ENCODE measurements at regions not wholly inside any gene's neighbourhood (a gene's known extent, or its start where the extent isn't known, plus 50 kb on each side); places are given as distances from the start of the nearest gene placed in this dataset.

DNA sequence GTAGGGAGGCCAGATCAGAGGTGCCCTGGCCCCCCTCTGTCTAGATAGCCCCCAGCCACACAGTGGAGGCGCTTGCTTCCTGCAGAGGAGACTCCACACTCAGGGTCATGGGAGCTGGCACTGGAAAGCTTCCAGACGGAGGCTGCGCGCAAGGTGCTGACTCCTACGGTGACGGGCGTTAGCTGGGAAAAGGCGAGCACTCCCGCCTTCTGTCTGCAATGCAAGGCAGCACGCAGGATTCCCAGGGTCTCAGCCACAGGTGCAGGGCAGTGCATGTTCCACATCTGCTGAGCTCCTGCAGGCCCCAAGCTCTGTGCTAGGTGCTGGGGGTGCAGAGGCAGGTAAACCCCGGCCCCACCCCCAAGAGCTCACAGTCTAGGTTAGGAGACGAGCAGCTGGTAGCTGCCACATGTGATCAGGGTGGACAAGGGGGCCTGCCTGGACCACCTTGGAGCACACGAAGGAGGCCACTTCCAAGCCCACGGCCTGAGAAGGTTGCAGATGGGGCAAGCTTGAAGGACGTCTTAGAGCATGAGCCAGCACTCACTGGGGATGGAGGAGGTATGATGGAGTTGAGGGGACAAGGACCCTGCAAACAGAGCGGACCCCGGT is 310.9 kb upstream of the DIO3 start:
- no peaks in the 10 kb centered on the region; a peak in 1 of 4 replicates for H3K4me1 ChIP-seq (ENCODE audit: control insufficient read depth in 1 of 2, insufficient read depth in 2 of 2, low read depth in 1 of 2, low read length in 1 of 2)
- H4K20me1 ChIP-seq (ENCODE audit: insufficient read depth), result no peaks in the 10 kb centered on the region
- H3K4me3 ChIP-seq (ENCODE audit: low read depth in 2 of 2, low read length in 1 of 2), result no peak overlapping the region
- CTCF ChIA-PET, result no interaction called here
- no peaks in the 10 kb centered on the region for H3F3A ChIP-seq (replicated peaks; ENCODE audit: insufficient read depth)
- no peaks in the 10 kb centered on the region for H3K27me3 ChIP-seq (ENCODE audit: insufficient read depth)
- H2AFZ ChIP-seq (ENCODE audit: low read depth), result no peak overlapping the region
- POLR2A ChIA-PET, result interaction anchor here (0.6 kb wide), 1 partner anchor 313 kb away, joined by 3 read pairs; no protein-coding TSS in a partner anchor
- WGBS (ENCODE audit: low lambda C conversion rate), result 58% methylated on average over 16 of the region's 17 CpGs
- H3K27ac ChIP-seq (ENCODE audit: low read depth in 2 of 2, low read length in 1 of 2), result no peak overlapping the region
- H3K79me2 ChIP-seq (ENCODE audit: insufficient read depth), result no peaks in the 10 kb centered on the region
- no peak overlapping the region for H3K4me2 ChIP-seq
- peak; percentile 24 for DNase-seq
- no peaks in the 10 kb centered on the region for H3K9me3 ChIP-seq
- no peak for TF ChIP-seq RAD21 (IDR thresholded peaks at IDR 0.05; ENCODE audit: low read length)
- H3K36me3 ChIP-seq (replicated peaks in 1 of 2; ENCODE audit: control insufficient read depth in 1 of 2, insufficient read depth in 2 of 2, low read length in 1 of 2), result no peaks in the 10 kb centered on the region
- H3K9me2 ChIP-seq, result no peaks in the 10 kb centered on the region
- H3K9ac ChIP-seq, result no peak overlapping the region

DNA sequence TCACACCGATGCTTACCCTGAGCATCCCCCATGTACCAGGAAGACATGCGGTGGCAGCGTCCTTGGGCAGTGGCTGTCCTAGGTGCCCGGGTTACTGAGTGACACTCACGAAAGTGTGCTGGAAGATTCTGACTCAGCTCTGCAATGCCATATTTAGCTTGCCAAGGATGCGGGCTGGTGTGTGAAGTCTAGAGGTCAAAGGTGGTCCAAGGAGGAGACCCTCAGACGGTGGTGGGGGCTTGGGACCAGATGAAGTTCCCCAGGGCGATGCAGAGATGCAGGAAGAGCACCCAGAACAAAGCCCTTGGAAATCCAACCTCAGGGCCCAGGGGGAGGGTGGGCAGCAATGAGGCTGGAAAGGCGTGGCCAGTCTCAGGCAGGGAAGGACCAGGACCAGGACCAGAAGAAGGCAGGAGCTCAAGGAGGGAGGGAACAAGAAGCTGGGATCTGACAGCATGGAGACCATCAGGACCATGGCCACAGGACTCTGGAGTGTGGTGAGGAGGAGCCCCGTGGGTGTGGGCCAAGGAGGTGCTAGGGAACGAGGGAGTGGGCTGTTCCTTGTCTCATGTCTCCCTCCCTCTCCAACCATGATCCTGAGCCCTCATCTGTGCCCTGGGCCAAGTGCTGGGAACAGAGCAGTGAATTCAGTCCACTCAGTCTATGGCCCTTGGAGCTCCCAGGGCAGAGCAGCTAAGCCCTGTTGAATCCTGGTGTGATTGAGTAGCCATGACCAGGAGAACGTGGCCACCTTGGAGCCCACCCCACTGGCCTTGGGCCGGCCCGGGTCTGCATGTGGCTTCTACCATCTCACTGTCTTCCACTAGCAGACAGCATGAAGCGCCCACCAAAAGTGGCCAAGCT is 310.1 kb upstream of the DIO3 start:
- Histone ChIP-seq H3K9me2 (no peaks in the 10 kb centered on the region), H4K20me1 (ENCODE audit: insufficient read depth) (no peaks in the 10 kb centered on the region), H3K27ac (ENCODE audit: low read depth in 2 of 2, low read length in 1 of 2) (no peak overlapping the region), H3K4me3 (ENCODE audit: low read depth in 2 of 2, low read length in 1 of 2) (no peak overlapping the region), H2AFZ (ENCODE audit: low read depth) (no peak overlapping the region), H3K4me2 (no peak overlapping the region), H3K27me3 (ENCODE audit: insufficient read depth) (no peaks in the 10 kb centered on the region), H3K9me3 (no peaks in the 10 kb centered on the region), H3K36me3 (replicated peaks in 1 of 2; ENCODE audit: control insufficient read depth in 1 of 2, insufficient read depth in 2 of 2, low read length in 1 of 2) (no peaks in the 10 kb centered on the region), H3K9ac (no peak overlapping the region), H3K79me2 (ENCODE audit: insufficient read depth) (no peaks in the 10 kb centered on the region), H3F3A (replicated peaks; ENCODE audit: insufficient read depth) (no peaks in the 10 kb centered on the region), H3K4me1 (ENCODE audit: control insufficient read depth in 1 of 2, insufficient read depth in 2 of 2, low read depth in 1 of 2, low read length in 1 of 2) (no peaks in the 10 kb centered on the region; a peak in 1 of 4 replicates)
- TF ChIP-seq MEF2A (IDR thresholded peaks at IDR 0.05; ENCODE audit: borderline replicate concordance, low read depth) (no peak), RFX5 (IDR thresholded peaks at IDR 0.05; ENCODE audit: low read length) (no peak), JUND (IDR thresholded peaks at IDR 0.05) (no peak), RCOR1 (IDR thresholded peaks at IDR 0.05; ENCODE audit: low read length) (no peak)
- ChIA-PET POLR2A (no interaction called here), CTCF (interaction anchor here (1.3 kb wide), 1 partner anchor 16 kb away, joined by 3 read pairs; no protein-coding TSS in a partner anchor)
- DNase-seq, result peak; percentile 10
- 53% methylated on average over 10 of the region's 15 CpGs for WGBS (ENCODE audit: low lambda C conversion rate)

DNA sequence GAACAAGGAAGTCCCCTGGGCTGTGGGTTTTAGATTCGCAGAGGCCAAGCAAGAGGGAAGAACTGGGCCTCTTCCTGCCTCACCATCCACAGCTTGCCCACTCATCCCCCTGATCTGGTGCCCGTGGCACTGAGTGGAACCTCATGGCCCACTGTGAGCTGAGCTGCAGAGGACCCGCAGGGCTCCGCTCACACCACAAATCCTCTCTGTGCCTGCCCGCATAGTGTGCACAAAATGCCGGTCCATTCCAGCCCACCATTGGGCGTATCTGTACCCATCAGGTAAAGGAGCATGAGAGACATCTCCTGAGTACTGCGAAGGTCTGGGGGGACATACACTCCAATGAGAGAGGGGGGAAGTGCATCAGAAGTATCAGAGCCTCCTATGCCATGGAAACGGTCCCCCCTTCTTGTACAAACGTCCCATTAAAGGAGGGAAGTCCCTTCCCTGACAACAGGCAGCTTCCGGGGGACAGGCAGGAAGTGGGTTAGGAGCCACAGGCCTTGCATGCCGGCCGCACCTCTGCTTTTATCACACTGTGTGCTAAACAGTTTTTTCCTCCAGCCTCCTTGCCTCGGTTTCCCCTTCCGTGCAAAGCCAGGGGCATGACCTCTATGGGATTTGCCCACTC is 309.4 kb upstream of the DIO3 start:
- no peaks in the 10 kb centered on the region for H3K9me3 ChIP-seq
- no peaks in the 10 kb centered on the region for H3K36me3 ChIP-seq (replicated peaks in 1 of 2; ENCODE audit: control insufficient read depth in 1 of 2, insufficient read depth in 2 of 2, low read length in 1 of 2)
- H3K9me2 ChIP-seq, result no peaks in the 10 kb centered on the region
- H3K27me3 ChIP-seq (ENCODE audit: insufficient read depth), result no peaks in the 10 kb centered on the region
- no peak overlapping the region for H3K4me3 ChIP-seq (ENCODE audit: low read depth in 2 of 2, low read length in 1 of 2)
- H3K79me2 ChIP-seq (ENCODE audit: insufficient read depth), result no peaks in the 10 kb centered on the region
- H3K9ac ChIP-seq, result no peak overlapping the region
- WGBS (ENCODE audit: low lambda C conversion rate), result 53% methylated on average over 11 of the region's 15 CpGs
- H3K4me2 ChIP-seq, result no peak overlapping the region
- H2AFZ ChIP-seq (ENCODE audit: low read depth), result no peak overlapping the region
- peak; percentile 1 for DNase-seq
- CTCF ChIA-PET, result interaction anchor here (1.3 kb wide), 1 partner anchor 17 kb away, joined by 3 read pairs; no protein-coding TSS in a partner anchor
- POLR2A ChIA-PET, result no interaction called here
- no peaks in the 10 kb centered on the region for H3F3A ChIP-seq (replicated peaks; ENCODE audit: insufficient read depth)
- no peaks in the 10 kb centered on the region; a peak in 1 of 4 replicates for H3K4me1 ChIP-seq (ENCODE audit: control insufficient read depth in 1 of 2, insufficient read depth in 2 of 2, low read depth in 1 of 2, low read length in 1 of 2)
- H3K27ac ChIP-seq (ENCODE audit: low read depth in 2 of 2, low read length in 1 of 2), result no peak overlapping the region
- no peaks in the 10 kb centered on the region for H4K20me1 ChIP-seq (ENCODE audit: insufficient read depth)
- TF ChIP-seq SMC3 (IDR thresholded peaks at IDR 0.05; ENCODE audit: low read depth, low read length), result no peak
- TF ChIP-seq NRF1 (IDR thresholded peaks at IDR 0.05; ENCODE audit: low read depth, low read length), result no peak
- TF ChIP-seq, protein P1, sequence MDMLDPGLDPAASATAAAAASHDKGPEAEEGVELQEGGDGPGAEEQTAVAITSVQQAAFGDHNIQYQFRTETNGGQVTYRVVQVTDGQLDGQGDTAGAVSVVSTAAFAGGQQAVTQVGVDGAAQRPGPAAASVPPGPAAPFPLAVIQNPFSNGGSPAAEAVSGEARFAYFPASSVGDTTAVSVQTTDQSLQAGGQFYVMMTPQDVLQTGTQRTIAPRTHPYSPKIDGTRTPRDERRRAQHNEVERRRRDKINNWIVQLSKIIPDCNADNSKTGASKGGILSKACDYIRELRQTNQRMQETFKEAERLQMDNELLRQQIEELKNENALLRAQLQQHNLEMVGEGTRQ (IDR thresholded peaks at IDR 0.05; ENCODE audit: borderline replicate concordance, low read depth, low read length), result no peak
- TF ChIP-seq FOSL2 (IDR thresholded peaks at IDR 0.05; ENCODE audit: borderline replicate concordance, low read depth), result no peak
- TF ChIP-seq, protein P2, sequence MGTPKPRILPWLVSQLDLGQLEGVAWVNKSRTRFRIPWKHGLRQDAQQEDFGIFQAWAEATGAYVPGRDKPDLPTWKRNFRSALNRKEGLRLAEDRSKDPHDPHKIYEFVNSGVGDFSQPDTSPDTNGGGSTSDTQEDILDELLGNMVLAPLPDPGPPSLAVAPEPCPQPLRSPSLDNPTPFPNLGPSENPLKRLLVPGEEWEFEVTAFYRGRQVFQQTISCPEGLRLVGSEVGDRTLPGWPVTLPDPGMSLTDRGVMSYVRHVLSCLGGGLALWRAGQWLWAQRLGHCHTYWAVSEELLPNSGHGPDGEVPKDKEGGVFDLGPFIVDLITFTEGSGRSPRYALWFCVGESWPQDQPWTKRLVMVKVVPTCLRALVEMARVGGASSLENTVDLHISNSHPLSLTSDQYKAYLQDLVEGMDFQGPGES (IDR thresholded peaks at IDR 0.05; ENCODE audit: low read depth, low read length), result no peak
- no peak for TF ChIP-seq RFX5 (IDR thresholded peaks at IDR 0.05; ENCODE audit: low read length)
- TF ChIP-seq TEAD4 (IDR thresholded peaks at IDR 0.05; ENCODE audit: borderline replicate concordance, insufficient read depth), result no peak
- TF ChIP-seq EP300 (IDR thresholded peaks at IDR 0.05; ENCODE audit: borderline replicate concordance in 1 of 2, low read depth in 1 of 2, low read length in 1 of 2), result no peak
- TF ChIP-seq RCOR1 (IDR thresholded peaks at IDR 0.05; ENCODE audit: low read length), result no peak
- no peak for TF ChIP-seq NFIC (IDR thresholded peaks at IDR 0.05; ENCODE audit: borderline replicate concordance)
- no peak for TF ChIP-seq POLR2AphosphoS5 (IDR thresholded peaks at IDR 0.05; ENCODE audit: low read depth, low read length)
- TF ChIP-seq EZH2phosphoT487 (IDR thresholded peaks at IDR 0.05; ENCODE audit: borderline replicate concordance, low read depth), result no peak
- no peak for TF ChIP-seq RAD21 (IDR thresholded peaks at IDR 0.05; ENCODE audit: low read length)
- TF ChIP-seq TCF12 (IDR thresholded peaks at IDR 0.05), result no peak

All from SK-N-SH (cell line).